ENCODE measurements at regions not wholly inside any gene's neighbourhood (a gene's known extent, or its start where the extent isn't known, plus 50 kb on each side); places are given as distances from the start of the nearest gene placed in this dataset.

GRCh38 chr5:66518753-66519152 is 77.4 kb upstream of the MAST4 start:
- Mint-ChIP-seq H3K4me3 (ENCODE audit: unreplicated experiment) (no peak overlapping the region), H3K36me3 (ENCODE audit: unreplicated experiment) (peaks cover 11% of the 10 kb centered on the region), H3K4me1 (ENCODE audit: low read depth, unreplicated experiment) (peaks cover 5% of the 10 kb centered on the region), H3K27ac (ENCODE audit: unreplicated experiment) (no peak overlapping the region), H3K27me3 (ENCODE audit: unreplicated experiment) (no peaks in the 10 kb centered on the region), H3K9me3 (ENCODE audit: unreplicated experiment) (no peaks in the 10 kb centered on the region)
- no peak for DNase-seq
- TF ChIP-seq CTCF (IDR thresholded peaks at IDR 0.05; ENCODE audit: partially characterized antibody, unreplicated experiment) = no peak

GRCh38 chr5:66519626-66520025 is 76.6 kb upstream of the MAST4 start:
- Mint-ChIP-seq H3K36me3 (ENCODE audit: unreplicated experiment) (peaks cover 11% of the 10 kb centered on the region), H3K9me3 (ENCODE audit: unreplicated experiment) (no peaks in the 10 kb centered on the region), H3K4me1 (ENCODE audit: low read depth, unreplicated experiment) (peaks cover 5% of the 10 kb centered on the region), H3K27ac (ENCODE audit: unreplicated experiment) (no peak overlapping the region), H3K4me3 (ENCODE audit: unreplicated experiment) (no peak overlapping the region), H3K27me3 (ENCODE audit: unreplicated experiment) (no peaks in the 10 kb centered on the region)
- TF ChIP-seq CTCF (IDR thresholded peaks at IDR 0.05; ENCODE audit: partially characterized antibody, unreplicated experiment) = no peak
- no peak for DNase-seq

- Mint-ChIP-seq H3K27ac (ENCODE audit: unreplicated experiment) (no peak overlapping the region), H3K4me3 (ENCODE audit: unreplicated experiment) (no peak overlapping the region), H3K27me3 (ENCODE audit: unreplicated experiment) (no peaks in the 10 kb centered on the region), H3K4me1 (ENCODE audit: low read depth, unreplicated experiment) (peaks cover 5% of the 10 kb centered on the region), H3K36me3 (ENCODE audit: unreplicated experiment) (peaks cover 11% of the 10 kb centered on the region), H3K9me3 (ENCODE audit: unreplicated experiment) (no peaks in the 10 kb centered on the region)
- DNase-seq = no peak
- no peak for TF ChIP-seq CTCF (IDR thresholded peaks at IDR 0.05; ENCODE audit: partially characterized antibody, unreplicated experiment)
Measured at GRCh38 chr5:66520854-66521253, 75.3 kb upstream of the MAST4 start.

- Mint-ChIP-seq H3K4me3 (ENCODE audit: unreplicated experiment) (no peak overlapping the region), H3K9me3 (ENCODE audit: unreplicated experiment) (no peaks in the 10 kb centered on the region), H3K27ac (ENCODE audit: unreplicated experiment) (no peak overlapping the region), H3K4me1 (ENCODE audit: low read depth, unreplicated experiment) (no peaks in the 10 kb centered on the region), H3K36me3 (ENCODE audit: unreplicated experiment) (no peaks in the 10 kb centered on the region), H3K27me3 (ENCODE audit: unreplicated experiment) (no peaks in the 10 kb centered on the region)
- no peak for DNase-seq
- TF ChIP-seq CTCF (IDR thresholded peaks at IDR 0.05; ENCODE audit: partially characterized antibody, unreplicated experiment) = no peak
Measured at GRCh38 chr5:66527478-66528035, 68.6 kb upstream of the MAST4 start.

GRCh38 chr5:66529182-66529581 is 67.0 kb upstream of the MAST4 start:
- H3K4me1 Mint-ChIP-seq (ENCODE audit: low read depth, unreplicated experiment) = no peaks in the 10 kb centered on the region
- no peak overlapping the region for H3K27ac Mint-ChIP-seq (ENCODE audit: unreplicated experiment)
- no peaks in the 10 kb centered on the region for H3K36me3 Mint-ChIP-seq (ENCODE audit: unreplicated experiment)
- no peak for DNase-seq
- no peaks in the 10 kb centered on the region for H3K9me3 Mint-ChIP-seq (ENCODE audit: unreplicated experiment)
- no peak overlapping the region for H3K4me3 Mint-ChIP-seq (ENCODE audit: unreplicated experiment)
- H3K27me3 Mint-ChIP-seq (ENCODE audit: unreplicated experiment) = no peaks in the 10 kb centered on the region
- TF ChIP-seq CTCF (IDR thresholded peaks at IDR 0.05; ENCODE audit: partially characterized antibody, unreplicated experiment) = no peak

Measured in glutamatergic neuron (in vitro differentiated cells).